GM12891 (cell line): ENCODE measurements at regions not wholly inside any gene's neighbourhood (a gene's known extent, or its start where the extent isn't known, plus 50 kb on each side); places are given as distances from the start of the nearest gene placed in this dataset.
A peak's percentile ranks its signal among the peaks of the same experiment; 100 is the strongest.

Experiments used
- DNase-seq: peaks from one replicate; pipeline ENCODE4 v3.0.0; 2011; ENCODE audit warnings: low spot score; ENCODE audit not compliant: insufficient read length
- FAIRE-seq: peaks from 2 replicates; lab custom pipeline; 2011; peaks lifted over from hg19 to GRCh38; lab: Jason Lieb, UNC
- PAX5 ChIP-seq: IDR thresholded peaks from 2 replicates; pipeline ENCODE4 v1.6.1; 2011; ENCODE audit warnings: low read length, moderate library complexity, mild to moderate bottlenecking; ENCODE audit not compliant: insufficient read depth, severe bottlenecking
- POLR2A ChIP-seq: IDR thresholded peaks from 2 replicates; pipeline ENCODE4 v1.6.1; 2011; ENCODE audit warnings: low read depth, low read length, control low read depth
- POLR2AphosphoS5 ChIP-seq: IDR thresholded peaks from 2 replicates; pipeline ENCODE4 v1.6.1; 2011; ENCODE audit warnings: low read depth, low read length, control low read depth
- POU2F2 ChIP-seq: IDR thresholded peaks from 2 replicates; pipeline ENCODE4 v1.6.1; 2011; ENCODE audit warnings: low read depth, mild to moderate bottlenecking, control low read depth, low read length, moderate library complexity
- SPI1 ChIP-seq: IDR thresholded peaks from 2 replicates; pipeline ENCODE4 v1.6.1; 2011; ENCODE audit warnings: low read depth, low read length, control low read depth
- TAF1 ChIP-seq: IDR thresholded peaks from 2 replicates; pipeline ENCODE4 v1.6.1; 2011; ENCODE audit warnings: low read depth, low read length, control low read depth

GRCh38 chr1:5349526-5349925, 642.7 kb downstream of the NPHP4 start:
- no peak for FAIRE-seq
- TF ChIP-seq POU2F2, result no peak
- TF ChIP-seq POLR2A, result no peak
- TF ChIP-seq PAX5, result no peak
- no peak for TF ChIP-seq POLR2AphosphoS5
- TF ChIP-seq TAF1, result no peak
- TF ChIP-seq SPI1, result no peak
- DNase-seq, result no peak

DNA sequence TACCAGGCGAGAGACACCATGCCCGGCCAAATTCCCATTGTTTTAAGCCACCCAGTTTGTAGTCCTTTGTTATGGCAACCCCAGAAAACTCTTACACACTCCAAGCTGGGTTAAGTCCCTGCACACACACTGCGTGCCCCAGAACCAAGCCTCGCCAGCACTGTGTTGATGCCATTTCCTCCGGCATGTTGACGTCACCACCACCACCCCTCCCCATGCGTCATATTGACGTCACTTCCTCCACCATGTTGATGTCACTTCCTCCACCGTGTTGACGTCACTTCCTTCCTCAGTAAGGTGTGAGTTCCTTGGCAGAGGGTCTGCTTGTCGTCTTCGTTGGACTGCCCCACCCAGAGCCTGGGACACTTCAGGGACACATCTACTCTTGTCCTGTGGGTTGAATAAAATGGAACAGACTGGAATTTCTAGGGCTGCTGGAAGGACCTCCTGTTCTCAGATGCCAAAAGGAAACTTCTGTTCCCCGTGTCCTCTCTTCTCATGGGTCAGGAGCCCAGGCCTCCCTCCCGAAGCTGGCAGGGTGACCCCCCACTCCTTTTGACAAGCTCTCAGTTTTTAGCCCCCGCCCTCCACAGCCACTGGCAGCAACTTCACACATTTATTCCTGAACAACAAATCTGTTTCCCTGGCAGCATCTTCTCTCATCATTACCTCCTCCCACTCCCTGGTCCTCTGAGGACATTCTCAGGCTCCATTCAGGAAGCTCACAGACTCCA, 643.3 kb downstream of the NPHP4 start:
- TF ChIP-seq SPI1, result no peak
- no peak for TF ChIP-seq POU2F2
- TF ChIP-seq POLR2A, result no peak
- no peak for TF ChIP-seq PAX5
- TF ChIP-seq TAF1, result no peak
- no peak for TF ChIP-seq POLR2AphosphoS5
- FAIRE-seq (no peak), DNase-seq (no peak)

DNA sequence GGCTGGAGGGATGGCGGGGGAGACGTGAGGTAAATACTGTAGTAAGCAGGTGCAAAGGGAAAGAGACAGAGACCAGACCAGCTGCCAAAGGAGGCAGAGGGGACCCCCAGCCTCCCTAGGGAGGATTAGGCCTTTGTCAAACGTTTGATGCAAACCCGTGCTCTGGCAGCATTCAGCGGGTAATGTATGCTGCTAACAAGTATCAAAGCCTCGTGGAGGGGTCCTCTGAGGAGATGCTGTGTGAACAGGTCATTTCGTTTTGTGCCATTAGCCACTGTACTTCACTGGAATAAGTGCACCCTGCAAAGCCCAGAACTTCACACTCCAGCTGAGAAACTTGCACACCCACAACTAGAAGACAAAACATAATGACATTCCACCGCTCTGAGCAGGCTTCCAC, 644.5 kb downstream of the NPHP4 start:
- DNase-seq (no peak), FAIRE-seq (no peak)
- no peak for TF ChIP-seq SPI1
- TF ChIP-seq POLR2A, result no peak
- TF ChIP-seq PAX5, result no peak
- TF ChIP-seq POLR2AphosphoS5, result no peak
- TF ChIP-seq POU2F2, result no peak
- TF ChIP-seq TAF1, result no peak

DNA sequence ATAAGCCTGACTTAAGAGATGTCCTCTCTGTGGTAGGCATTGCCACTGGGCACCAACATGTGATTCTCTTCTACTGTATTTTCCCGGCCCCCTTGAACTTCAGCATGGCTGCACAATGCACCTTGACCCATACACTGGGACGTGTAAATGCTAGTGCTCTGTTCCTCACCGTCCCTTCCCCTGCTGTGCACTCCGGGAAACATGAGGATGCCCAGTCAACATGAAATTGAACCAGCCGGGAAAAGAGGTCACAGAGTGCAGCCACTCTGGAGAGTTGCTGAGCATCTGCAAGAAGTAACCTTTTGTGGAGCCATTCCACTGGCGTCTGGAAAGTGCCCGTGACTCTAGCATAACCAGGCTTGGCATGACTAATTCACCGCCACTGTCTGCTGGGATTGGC, 646.7 kb downstream of the NPHP4 start:
- TF ChIP-seq POU2F2, result no peak
- FAIRE-seq, result no peak
- DNase-seq, result no peak

GRCh38 chr1:5343256-5344020, 648.8 kb downstream of the NPHP4 start:
- DNase-seq, result no peak
- no peak for FAIRE-seq
- no peak for TF ChIP-seq POLR2A
- TF ChIP-seq TAF1, result no peak
- no peak for TF ChIP-seq POLR2AphosphoS5
- no peak for TF ChIP-seq PAX5
- TF ChIP-seq POU2F2, result no peak
- TF ChIP-seq SPI1, result no peak

GRCh38 chr1:5342830-5343229, 649.4 kb downstream of the NPHP4 start:
- DNase-seq (no peak), FAIRE-seq (no peak)
- TF ChIP-seq POLR2AphosphoS5 (no peak), PAX5 (no peak), POLR2A (no peak), POU2F2 (no peak), SPI1 (no peak)

DNA sequence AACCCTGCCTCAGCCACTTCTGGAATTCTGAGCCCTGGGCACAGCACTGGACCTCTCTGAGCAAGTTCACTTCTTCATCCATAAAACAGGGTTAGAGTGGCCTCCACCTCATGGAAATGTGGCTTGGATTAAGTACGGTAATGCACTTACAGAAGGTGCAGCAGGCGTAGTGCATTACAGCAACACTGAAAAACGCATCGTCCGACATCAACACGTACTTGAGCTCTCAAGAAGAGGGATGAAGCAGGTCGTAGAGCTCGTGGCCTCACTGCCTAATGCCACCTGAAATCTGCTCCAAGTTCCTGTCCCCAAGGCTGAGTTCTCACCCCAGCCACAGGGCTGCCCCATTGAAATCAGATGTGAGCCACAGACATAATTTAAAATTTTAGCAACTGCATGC, 650.1 kb downstream of the NPHP4 start:
- FAIRE-seq, result no peak
- no peak for DNase-seq
- no peak for TF ChIP-seq SPI1
- no peak for TF ChIP-seq TAF1
- TF ChIP-seq POU2F2, result no peak
- no peak for TF ChIP-seq POLR2AphosphoS5
- TF ChIP-seq POLR2A, result no peak
- TF ChIP-seq PAX5, result no peak

DNA sequence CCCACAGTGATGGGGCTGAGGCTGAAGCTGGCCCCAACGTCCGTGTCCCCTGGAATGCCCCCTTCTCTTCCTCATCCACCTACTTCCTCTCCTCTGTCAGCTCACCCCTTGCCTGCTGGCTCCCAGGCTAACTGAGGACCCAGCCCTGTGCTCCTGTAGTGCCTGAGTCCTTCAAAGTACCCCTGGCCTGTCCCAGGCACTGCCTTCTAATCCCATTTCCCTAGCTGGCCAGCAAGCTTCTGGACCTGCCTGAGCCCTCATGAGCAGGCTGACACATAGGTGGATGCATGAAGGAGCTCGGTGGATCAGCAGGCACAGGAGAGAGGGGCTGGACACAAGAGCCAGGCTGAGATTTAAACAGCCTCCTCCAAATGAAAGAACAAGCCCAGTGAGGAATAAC, 650.8 kb downstream of the NPHP4 start:
- no peak for FAIRE-seq
- no peak for DNase-seq

GRCh38 chr1:5340560-5341130, 651.6 kb downstream of the NPHP4 start:
- TF ChIP-seq SPI1 (0 out of 2 replicates have a peak, but pooled peaks have one; percentile 2), POLR2AphosphoS5 (no peak)
- FAIRE-seq, result no peak

More for the DNA sequence above, 650.8 kb downstream of the NPHP4 start:
- TF ChIP-seq TAF1, result no peak
- TF ChIP-seq POLR2A, result no peak
- TF ChIP-seq POU2F2, result no peak
- no peak for TF ChIP-seq POLR2AphosphoS5
- no peak for TF ChIP-seq PAX5
- no peak for TF ChIP-seq SPI1

DNA sequence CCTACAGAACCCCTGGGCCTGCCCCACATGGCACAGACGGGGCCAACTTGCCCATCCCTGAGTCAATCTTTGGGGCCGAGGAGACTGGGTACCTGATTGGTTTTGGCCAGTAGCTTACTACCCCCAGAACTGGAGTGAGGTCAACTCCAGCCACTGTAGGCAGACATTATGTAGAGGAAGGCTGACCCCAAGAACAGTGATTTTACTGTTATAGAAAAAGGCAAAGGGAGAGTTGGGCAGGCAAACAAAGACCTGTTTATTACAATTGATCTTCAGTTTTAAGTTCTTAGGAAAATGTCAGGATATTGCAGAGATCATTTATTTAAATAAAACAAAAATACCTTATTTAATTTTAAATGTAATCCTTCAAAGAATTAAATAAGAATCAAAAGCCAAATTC, 653.8 kb downstream of the NPHP4 start:
- FAIRE-seq, result no peak
- TF ChIP-seq POLR2A (no peak), POLR2AphosphoS5 (no peak), TAF1 (no peak), POU2F2 (no peak), SPI1 (no peak), PAX5 (no peak)

More at GRCh38 chr1:5340560-5341130, 651.6 kb downstream of the NPHP4 start:
- DNase-seq, result no peak

More for the DNA sequence above, 653.8 kb downstream of the NPHP4 start:
- no peak for DNase-seq
